ENCODE measurements at regions not wholly inside any gene's neighbourhood (a gene's known extent, or its start where the extent isn't known, plus 50 kb on each side); places are given as distances from the start of the nearest gene placed in this dataset.

GRCh38 chr16:6977291-6977690, 355.4 kb upstream of the RBFOX1 start:
- no peaks in the 10 kb centered on the region for H3K36me3 ChIP-seq (ENCODE audit: control insufficient read depth in 4 of 4, insufficient read depth in 4 of 4, low read length in 4 of 4)
- WGBS, 2 donors = 69 to 74% methylated on average over 7 of the region's 7 CpGs
- no peak overlapping the region for H3K9ac ChIP-seq (ENCODE audit: insufficient read depth in 1 of 2, low read length in 2 of 2)
- no peaks in the 10 kb centered on the region for H3K4me1 ChIP-seq (ENCODE audit: control insufficient read depth in 5 of 5, insufficient read depth in 5 of 5, low read length in 5 of 5)
- ATAC-seq (ENCODE audit: insufficient read depth, low FRiP score) (no peak), DNase-seq (no peak)
- H3K27ac ChIP-seq (ENCODE audit: low read depth in 1 of 2, low read length in 1 of 2) = no peak overlapping the region
- peaks cover 0 to 2% (median 0%) of the 10 kb centered on the region in 4 donors for H3K9me3 ChIP-seq (ENCODE audit: control insufficient read depth in 4 of 4, insufficient read depth in 3 of 4, low read length in 3 of 4)
- TF ChIP-seq, protein P1, sequence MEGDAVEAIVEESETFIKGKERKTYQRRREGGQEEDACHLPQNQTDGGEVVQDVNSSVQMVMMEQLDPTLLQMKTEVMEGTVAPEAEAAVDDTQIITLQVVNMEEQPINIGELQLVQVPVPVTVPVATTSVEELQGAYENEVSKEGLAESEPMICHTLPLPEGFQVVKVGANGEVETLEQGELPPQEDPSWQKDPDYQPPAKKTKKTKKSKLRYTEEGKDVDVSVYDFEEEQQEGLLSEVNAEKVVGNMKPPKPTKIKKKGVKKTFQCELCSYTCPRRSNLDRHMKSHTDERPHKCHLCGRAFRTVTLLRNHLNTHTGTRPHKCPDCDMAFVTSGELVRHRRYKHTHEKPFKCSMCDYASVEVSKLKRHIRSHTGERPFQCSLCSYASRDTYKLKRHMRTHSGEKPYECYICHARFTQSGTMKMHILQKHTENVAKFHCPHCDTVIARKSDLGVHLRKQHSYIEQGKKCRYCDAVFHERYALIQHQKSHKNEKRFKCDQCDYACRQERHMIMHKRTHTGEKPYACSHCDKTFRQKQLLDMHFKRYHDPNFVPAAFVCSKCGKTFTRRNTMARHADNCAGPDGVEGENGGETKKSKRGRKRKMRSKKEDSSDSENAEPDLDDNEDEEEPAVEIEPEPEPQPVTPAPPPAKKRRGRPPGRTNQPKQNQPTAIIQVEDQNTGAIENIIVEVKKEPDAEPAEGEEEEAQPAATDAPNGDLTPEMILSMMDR (IDR thresholded peaks at IDR 0.05; ENCODE audit: control extremely low read depth, extremely low read depth) = no peak
- H3K4me3 ChIP-seq = no peak overlapping the region
- no peaks in the 10 kb centered on the region for H3K27me3 ChIP-seq (ENCODE audit: control insufficient read depth in 3 of 3, insufficient read depth in 3 of 3, low read length in 2 of 3)

DNA sequence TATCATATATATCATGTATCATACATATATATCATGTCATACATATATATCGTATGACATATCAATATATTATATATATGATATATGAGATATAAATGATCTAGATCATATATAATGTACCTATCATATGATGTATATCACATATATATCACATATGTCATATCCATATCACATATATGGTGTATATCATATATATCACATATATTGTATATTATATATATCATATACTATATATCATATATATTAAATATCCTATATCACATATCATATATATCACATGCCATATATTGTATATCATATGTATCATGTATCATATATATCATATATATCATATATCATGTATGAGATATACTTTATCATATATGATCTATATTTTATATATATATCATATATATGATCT, 355.9 kb upstream of the RBFOX1 start:
- Histone ChIP-seq H3K27ac (ENCODE audit: low read depth in 1 of 2, low read length in 1 of 2) (no peak overlapping the region), H3K4me1 (ENCODE audit: control insufficient read depth in 5 of 5, insufficient read depth in 5 of 5, low read length in 5 of 5) (no peaks in the 10 kb centered on the region), H3K36me3 (ENCODE audit: control insufficient read depth in 4 of 4, insufficient read depth in 4 of 4, low read length in 4 of 4) (no peaks in the 10 kb centered on the region), H3K9ac (ENCODE audit: insufficient read depth in 1 of 2, low read length in 2 of 2) (no peak overlapping the region), H3K4me3 (no peak overlapping the region), H3K27me3 (ENCODE audit: control insufficient read depth in 3 of 3, insufficient read depth in 3 of 3, low read length in 2 of 3) (no peaks in the 10 kb centered on the region), H3K9me3 (ENCODE audit: control insufficient read depth in 4 of 4, insufficient read depth in 3 of 4, low read length in 3 of 4) (peaks cover 0 to 2% (median 0%) of the 10 kb centered on the region in 4 donors)
- TF ChIP-seq, protein P1 (IDR thresholded peaks at IDR 0.05; ENCODE audit: control extremely low read depth, extremely low read depth) = no peak
- ATAC-seq (ENCODE audit: insufficient read depth, low FRiP score) (no peak), DNase-seq (no peak)
- WGBS, 2 donors = 94 to 98% methylated on average over 1 of the region's 1 CpG

DNA sequence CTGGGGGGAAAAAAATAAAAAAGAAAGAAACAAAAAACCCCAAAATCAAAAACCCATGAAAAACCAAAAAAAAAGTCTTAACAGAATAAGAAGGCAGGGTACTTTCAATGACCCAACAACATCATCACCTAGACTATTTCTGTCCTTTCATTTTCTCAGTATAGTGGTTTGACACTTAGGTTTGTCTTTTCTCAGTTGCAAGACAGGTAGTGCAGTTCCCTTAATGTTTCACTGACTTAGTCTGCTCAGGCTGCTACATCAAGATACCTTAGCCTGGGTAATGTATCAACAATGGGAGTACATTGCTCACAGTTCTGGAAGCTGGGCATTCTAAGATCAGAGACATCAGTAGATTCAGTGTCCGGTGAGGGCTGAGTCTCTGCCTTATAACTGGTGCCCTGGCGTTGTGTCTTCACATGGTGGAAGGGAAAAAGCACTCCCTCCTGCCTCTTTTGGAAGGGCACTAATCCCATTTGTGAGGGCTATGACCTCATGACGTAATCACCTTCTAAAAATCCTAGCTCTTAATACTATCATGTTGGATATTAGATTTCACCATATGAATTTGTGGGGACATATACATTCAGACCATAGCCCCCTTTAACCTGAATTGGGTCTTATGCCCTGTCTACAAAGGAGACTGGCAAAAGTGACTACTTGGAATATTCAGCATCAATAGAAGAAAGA, 362.3 kb upstream of the RBFOX1 start:
- Histone ChIP-seq H3K9me3 (ENCODE audit: control insufficient read depth in 4 of 4, insufficient read depth in 3 of 4, low read length in 3 of 4) (peaks cover 0 to 2% (median 0%) of the 10 kb centered on the region in 4 donors), H3K27me3 (ENCODE audit: control insufficient read depth in 3 of 3, insufficient read depth in 3 of 3, low read length in 2 of 3) (peaks cover 0 to 4% (median 3%) of the 10 kb centered on the region in 3 donors), H3K36me3 (ENCODE audit: control insufficient read depth in 4 of 4, insufficient read depth in 4 of 4, low read length in 4 of 4) (no peaks in the 10 kb centered on the region), H3K27ac (ENCODE audit: low read depth in 1 of 2, low read length in 1 of 2) (no peak overlapping the region), H3K9ac (ENCODE audit: insufficient read depth in 1 of 2, low read length in 2 of 2) (no peak overlapping the region), H3K4me3 (no peak overlapping the region), H3K4me1 (ENCODE audit: control insufficient read depth in 5 of 5, insufficient read depth in 5 of 5, low read length in 5 of 5) (no peaks in the 10 kb centered on the region)
- 78 to 87% methylated on average over 3 of the region's 3 CpGs for WGBS, 2 donors
- TF ChIP-seq, protein P1 (IDR thresholded peaks at IDR 0.05; ENCODE audit: control extremely low read depth, extremely low read depth) = no peak
- ATAC-seq (ENCODE audit: insufficient read depth, low FRiP score) (no peak), DNase-seq (no peak)

- TF ChIP-seq, protein P1 (IDR thresholded peaks at IDR 0.05; ENCODE audit: control extremely low read depth, extremely low read depth) = no peak
- ATAC-seq (ENCODE audit: insufficient read depth, low FRiP score) (no peak), DNase-seq (no peak)
- Histone ChIP-seq H3K27ac (ENCODE audit: low read depth in 1 of 2, low read length in 1 of 2) (no peak overlapping the region), H3K36me3 (ENCODE audit: control insufficient read depth in 4 of 4, insufficient read depth in 4 of 4, low read length in 4 of 4) (no peaks in the 10 kb centered on the region), H3K4me3 (no peak overlapping the region), H3K9me3 (ENCODE audit: control insufficient read depth in 4 of 4, insufficient read depth in 3 of 4, low read length in 3 of 4) (peaks cover 0 to 2% (median 0%) of the 10 kb centered on the region in 4 donors), H3K4me1 (ENCODE audit: control insufficient read depth in 5 of 5, insufficient read depth in 5 of 5, low read length in 5 of 5) (no peaks in the 10 kb centered on the region), H3K27me3 (ENCODE audit: control insufficient read depth in 3 of 3, insufficient read depth in 3 of 3, low read length in 2 of 3) (peaks cover 0 to 4% (median 3%) of the 10 kb centered on the region in 3 donors), H3K9ac (ENCODE audit: insufficient read depth in 1 of 2, low read length in 2 of 2) (no peak overlapping the region)
- WGBS, 2 donors = 66 to 74% methylated on average over 5 of the region's 5 CpGs
Observed at GRCh38 chr16:6969594-6969993, 363.1 kb upstream of the RBFOX1 start.

Measured in lung (tissue), 11 donors.